Kidney (tissue), 13 donors: ENCODE measurements at regions not wholly inside any gene's neighbourhood (a gene's known extent, or its start where the extent isn't known, plus 50 kb on each side); places are given as distances from the start of the nearest gene placed in this dataset.
"Not testable (repeated sequence)": the region's sequence is repeated elsewhere in the genome, so short reads cannot be mapped to it uniquely, and the experiment has no call there.

Source experiments
- DNase-seq, 5 donors: peaks; one replicate each; pipeline ENCODE4 v3.0.0-alpha.2; 2013 to 2020
- FAIRE-seq: peaks from 2 replicates; lab custom pipeline; 2012; peaks lifted over from hg19 to GRCh38; lab: Jason Lieb, UNC
- H3K27ac ChIP-seq, 2 donors: one replicate each; pipeline ENCODE4 v1.7.0; 2013; ENCODE audit warnings: low read depth in 2 of 2, low read length in 2 of 2, inconsistent platforms in 1 of 2
- H3K27me3 ChIP-seq: one replicate; pipeline ENCODE4 v1.7.1; 2013; ENCODE audit warnings: low read length, inconsistent platforms; ENCODE audit not compliant: control insufficient read depth, insufficient read depth
- H3K36me3 ChIP-seq, 3 donors: one replicate each; pipeline versions ENCODE4 v1.7.0 to v1.7.1; 2013; ENCODE audit warnings: low read length in 3 of 3, control low read depth in 1 of 3, inconsistent platforms in 1 of 3; ENCODE audit not compliant: insufficient read depth in 3 of 3, control insufficient read depth in 2 of 3
- H3K4me1 ChIP-seq, 3 donors: one replicate each; pipeline versions ENCODE4 v1.7.0 to v1.7.1; 2013; ENCODE audit warnings: low read length in 3 of 3, inconsistent platforms in 1 of 3, low read depth in 1 of 3; ENCODE audit not compliant: control insufficient read depth in 2 of 3, insufficient read depth in 2 of 3
- H3K4me3 ChIP-seq, 3 donors: one replicate each; pipeline versions ENCODE4 v1.7.0 to v1.8.1; 2013; ENCODE audit warnings: low read length in 3 of 3, control low read depth in 1 of 3, inconsistent platforms in 1 of 3
- H3K9ac ChIP-seq, 3 donors: one replicate each; pipeline versions ENCODE4 v1.7.0 to v1.7.1; 2013; ENCODE audit warnings: low read length in 3 of 3, control low read depth in 1 of 3, inconsistent platforms in 1 of 3
- H3K9me3 ChIP-seq, 3 donors: one replicate each; pipeline versions ENCODE4 v1.7.0 to v1.7.1; 2013; ENCODE audit warnings: low read length in 3 of 3, control low read depth in 1 of 3, inconsistent platforms in 1 of 3; ENCODE audit not compliant: control insufficient read depth in 2 of 3, insufficient read depth in 1 of 3
- CTCF ChIP-seq: IDR thresholded peaks from 3 replicates; pipeline ENCODE4 v1.5.1; 2012; ENCODE audit warnings: mild to moderate bottlenecking, moderate library complexity, borderline replicate concordance; ENCODE audit not compliant: insufficient read depth; ENCODE audit errors: extremely low read depth
- intact Hi-C: fragments of 100-400 bp; cut with DNase I; formaldehyde crosslinking; loops from one replicate; pipeline ENCODE4 v1.11.1; 2022
- donor health status: control.
- donor health status: control.
- donor health status: control.
- donor health status: control.
- donor health status: control.
- donor health status: DM: yes; HTN: yes; CAD: no.
- donor health status: Normal renal cell carcinoma (clear cell type).

GRCh38 chr2:237238249-237238648, 152.6 kb downstream of the COPS8 start:
- H3K9ac ChIP-seq: no peak overlapping the region
- no peak for TF ChIP-seq CTCF
- FAIRE-seq (no peak), DNase-seq (no peak)
- H3K4me1 ChIP-seq: peaks cover 0 to 2% (median 0%) of the 10 kb centered on the region in 3 donors
- no peak overlapping the region for H3K4me3 ChIP-seq
- H3K36me3 ChIP-seq: no peaks in the 10 kb centered on the region
- peaks cover 0 to 18% (median 2%) of the 10 kb centered on the region in 3 donors for H3K9me3 ChIP-seq
- intact Hi-C loops: no loop called here
- H3K27ac ChIP-seq: no peak overlapping the region
- no peaks in the 10 kb centered on the region for H3K27me3 ChIP-seq

DNA sequence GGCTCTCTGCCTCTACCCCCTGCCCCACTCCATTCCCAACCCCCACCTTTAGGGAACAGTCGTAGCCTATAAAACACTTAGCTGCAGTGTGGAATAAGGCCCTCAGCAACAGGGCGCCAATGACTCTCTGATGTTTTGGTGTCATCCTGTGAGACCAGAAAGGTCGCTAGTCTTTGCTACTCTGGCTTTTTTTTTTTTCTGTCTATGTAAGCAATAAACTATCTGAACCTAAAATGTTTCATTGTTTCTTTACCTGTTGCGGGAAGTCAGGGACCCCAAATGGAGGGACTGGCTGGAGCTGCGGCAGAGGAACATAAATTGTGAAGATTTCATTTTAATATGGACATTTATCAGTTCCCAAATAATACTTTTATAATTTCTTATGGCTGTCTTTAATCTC, 154.6 kb downstream of the COPS8 start:
- FAIRE-seq (no peak), DNase-seq (no peak)
- no peak for TF ChIP-seq CTCF
- intact Hi-C loops: no loop called here
- H3K9me3 ChIP-seq: peaks cover 0 to 18% (median 2%) of the 10 kb centered on the region in 3 donors
- no peak overlapping the region for H3K4me3 ChIP-seq
- H3K4me1 ChIP-seq: peaks cover 0 to 1% (median 0%) of the 10 kb centered on the region in 3 donors
- no peak overlapping the region for H3K27ac ChIP-seq
- H3K36me3 ChIP-seq: no peaks in the 10 kb centered on the region
- no peaks in the 10 kb centered on the region for H3K27me3 ChIP-seq
- no peak overlapping the region for H3K9ac ChIP-seq

DNA sequence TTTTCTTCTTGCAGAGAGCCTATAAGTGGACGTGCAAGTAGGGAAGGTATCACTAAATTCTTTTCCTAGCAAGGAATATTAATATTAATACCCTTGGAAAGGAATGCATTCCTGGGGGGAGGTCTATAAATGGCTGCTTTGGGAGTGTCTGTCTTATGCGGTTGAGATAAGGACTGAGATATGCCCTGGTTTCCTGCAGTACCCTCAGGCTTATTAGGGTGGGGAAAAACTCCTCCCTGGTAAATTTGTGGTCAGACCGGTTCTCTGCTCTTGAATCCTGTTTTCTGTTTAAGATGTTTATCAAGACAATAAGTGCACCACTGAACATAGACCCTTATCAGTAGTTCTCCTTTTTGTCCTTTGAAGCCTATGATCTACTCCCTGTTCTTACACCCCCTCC, 155.2 kb downstream of the COPS8 start:
- H3K4me1 ChIP-seq, H3K27ac ChIP-seq, H3K9ac ChIP-seq, DNase-seq, H3K4me3 ChIP-seq, H3K36me3 ChIP-seq, H3K27me3 ChIP-seq, FAIRE-seq, intact Hi-C loops: not testable (repeated sequence)
- peaks cover 0 to 18% (median 2%) of the 10 kb centered on the region in 3 donors for H3K9me3 ChIP-seq

DNA sequence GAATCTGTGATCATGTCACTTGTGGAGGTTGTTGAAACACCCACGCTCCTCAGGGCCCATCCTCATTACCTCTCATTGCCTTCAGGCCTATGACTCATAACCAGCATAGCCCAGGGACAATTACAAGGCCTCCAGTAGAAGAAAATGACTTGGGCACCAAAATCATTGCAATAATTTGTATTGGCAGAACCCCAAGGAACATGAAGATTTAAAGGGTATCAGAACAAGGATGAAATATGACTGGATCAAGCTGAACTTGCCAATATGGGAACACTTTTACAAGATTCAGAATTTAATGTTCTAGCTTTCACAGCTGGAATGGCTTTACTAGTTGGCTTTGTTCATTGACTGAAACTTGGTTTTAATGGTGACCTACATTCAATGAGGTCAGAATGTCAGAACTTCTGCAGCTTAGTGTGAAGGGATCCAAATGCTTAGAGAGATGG, 156.4 kb downstream of the COPS8 start:
- Histone ChIP-seq H3K27ac (no peak overlapping the region), H3K4me3 (no peak overlapping the region)
- intact Hi-C loops: no loop called here

More for the DNA sequence above, 156.4 kb downstream of the COPS8 start:
- FAIRE-seq (no peak), DNase-seq (no peak)
- no peak for TF ChIP-seq CTCF
- Histone ChIP-seq H3K36me3 (no peaks in the 10 kb centered on the region), H3K4me1 (no peaks in the 10 kb centered on the region), H3K27me3 (no peaks in the 10 kb centered on the region), H3K9ac (no peak overlapping the region), H3K9me3 (peaks cover 0 to 18% (median 2%) of the 10 kb centered on the region in 3 donors)
